Astrocyte (in vitro differentiated cells and primary cell): ENCODE measurements at regions not wholly inside any gene's neighbourhood (a gene's known extent, or its start where the extent isn't known, plus 50 kb on each side); places are given as distances from the start of the nearest gene placed in this dataset.

Source experiments
- CTCF ChIP-seq: IDR thresholded peaks from 2 replicates; pipeline ENCODE4 v1.5.1; 2011; ENCODE audit warnings: low read depth, mild to moderate bottlenecking, inconsistent platforms, low read length, moderate library complexity; ENCODE audit not compliant: insufficient read depth
- EZH2 ChIP-seq: IDR thresholded peaks from 2 replicates; pipeline ENCODE4 v1.6.1; 2012; ENCODE audit warnings: mild to moderate bottlenecking, low read length, inconsistent platforms; ENCODE audit not compliant: insufficient read depth

DNA sequence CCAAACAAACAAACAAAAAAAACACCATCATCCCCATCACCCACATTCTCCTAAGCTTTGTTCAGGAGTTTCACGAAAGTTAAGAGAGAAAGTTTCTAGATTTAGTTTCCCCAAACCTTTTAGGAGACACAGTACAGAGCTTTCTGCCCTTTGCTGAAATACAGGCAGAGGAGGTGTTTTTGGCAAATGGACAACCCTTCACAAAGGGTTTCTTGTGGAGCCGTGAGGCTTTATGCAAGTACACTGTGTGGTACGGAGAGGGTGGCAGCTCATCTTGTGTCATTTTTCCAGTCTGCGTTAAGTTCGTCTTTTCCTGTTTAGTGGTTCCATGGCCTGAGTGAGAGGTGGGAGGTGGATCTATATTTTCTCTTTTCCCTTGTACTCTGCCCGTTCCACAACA, 215.5 kb upstream of the PRKCQ start:
- TF ChIP-seq CTCF (no peak), EZH2 (no peak)
